C4-2B (cell line): ENCODE measurements at regions not wholly inside any gene's neighbourhood (a gene's known extent, or its start where the extent isn't known, plus 50 kb on each side); places are given as distances from the start of the nearest gene placed in this dataset.

Experiments used
- CTCF ChIP-seq: fragments of 450-650 bp; conservative IDR thresholded peaks from 2 replicates; pipeline ENCODE4 v1.5.1; 2017; ENCODE audit warnings: mild to moderate bottlenecking
- ZFX ChIP-seq: fragments of 450-650 bp; IDR thresholded peaks from 2 replicates; pipeline ENCODE4 v1.6.1; 2017

GRCh38 chr1:4307911-4308545 lies 346.4 kb upstream of the AJAP1 start:
- TF ChIP-seq CTCF (no peak), ZFX (no peak)
